Neural crest cell (in vitro differentiated cells): ENCODE measurements at regions not wholly inside any gene's neighbourhood (a gene's known extent, or its start where the extent isn't known, plus 50 kb on each side); places are given as distances from the start of the nearest gene placed in this dataset.

Experiments
- DNase-seq: peaks from one replicate; pipeline ENCODE4 v3.0.0; 2021; ENCODE audit warnings: low read depth, mixed read lengths, low spot score
- H3K27ac Mint-ChIP-seq: one replicate; pipeline ENCODE4 v1.8.0; 2021; ENCODE audit warnings: mild to moderate bottlenecking, mixed read lengths; ENCODE audit not compliant: unreplicated experiment
- H3K27me3 Mint-ChIP-seq: 2 replicates; pipeline ENCODE4 v1.8.0; 2021; ENCODE audit warnings: low read depth, mild to moderate bottlenecking, mixed read lengths
- H3K36me3 Mint-ChIP-seq: 2 replicates; pipeline ENCODE4 v1.8.0; 2021; ENCODE audit warnings: low read depth, mild to moderate bottlenecking, mixed read lengths
- H3K4me1 Mint-ChIP-seq: 2 replicates; pipeline ENCODE4 v1.8.0; 2021; ENCODE audit warnings: mixed read lengths
- H3K4me3 Mint-ChIP-seq: one replicate; pipeline ENCODE4 v1.8.0; 2021; ENCODE audit warnings: mild to moderate bottlenecking, mixed read lengths
- H3K9me3 Mint-ChIP-seq: 2 replicates; pipeline ENCODE4 v1.8.0; 2021; ENCODE audit warnings: mixed read lengths
- CTCF ChIP-seq: fragments of 200-600 bp; sonication (generic); conservative IDR thresholded peaks from 2 replicates; pipeline ENCODE4 v1.5.0; 2021; ENCODE audit warnings: antibody characterized with exemption, mild to moderate bottlenecking

GRCh38 chr7:119132436-119132835 lies 907.9 kb downstream of the ANKRD7 start:
- Mint-ChIP-seq H3K4me3 (no peak overlapping the region), H3K9me3 (no peaks in the 10 kb centered on the region), H3K36me3 (no peaks in the 10 kb centered on the region), H3K4me1 (no peaks in the 10 kb centered on the region), H3K27me3 (no peaks in the 10 kb centered on the region), H3K27ac (no peak overlapping the region)
- no peak for TF ChIP-seq CTCF
- no peak for DNase-seq

- DNase-seq = no peak
- Mint-ChIP-seq H3K4me3 (no peak overlapping the region), H3K27ac (no peak overlapping the region), H3K27me3 (no peaks in the 10 kb centered on the region), H3K4me1 (no peaks in the 10 kb centered on the region), H3K36me3 (peaks cover 10% of the 10 kb centered on the region), H3K9me3 (peaks cover 27% of the 10 kb centered on the region)
- no peak for TF ChIP-seq CTCF
These were observed 942.9 kb downstream of the ANKRD7 start for GRCh38 chr7:119167431-119167830.

GRCh38 chr7:119172043-119172442 lies 947.5 kb downstream of the ANKRD7 start:
- no peak overlapping the region for H3K4me3 Mint-ChIP-seq
- peaks cover 3% of the 10 kb centered on the region for H3K36me3 Mint-ChIP-seq

GRCh38 chr7:119175911-119176627 lies 951.6 kb downstream of the ANKRD7 start:
- TF ChIP-seq CTCF = peak; percentile 91
- no peak overlapping the region for H3K4me3 Mint-ChIP-seq
- no peaks in the 10 kb centered on the region for H3K36me3 Mint-ChIP-seq
- H3K27ac Mint-ChIP-seq = no peak overlapping the region
- H3K9me3 Mint-ChIP-seq = no peaks in the 10 kb centered on the region
- peak; percentile 67 for DNase-seq
- H3K4me1 Mint-ChIP-seq = peaks cover 19% of the 10 kb centered on the region
- no peaks in the 10 kb centered on the region for H3K27me3 Mint-ChIP-seq

More at GRCh38 chr7:119172043-119172442, 947.5 kb downstream of the ANKRD7 start:
- Mint-ChIP-seq H3K27ac (no peak overlapping the region), H3K9me3 (peaks cover 12% of the 10 kb centered on the region), H3K27me3 (no peaks in the 10 kb centered on the region), H3K4me1 (peaks cover 6% of the 10 kb centered on the region)
- DNase-seq = no peak
- TF ChIP-seq CTCF = no peak

- H3K4me1 Mint-ChIP-seq = peaks cover 19% of the 10 kb centered on the region
- no peaks in the 10 kb centered on the region for H3K27me3 Mint-ChIP-seq
- TF ChIP-seq CTCF = no peak
- H3K4me3 Mint-ChIP-seq = no peak overlapping the region
- H3K9me3 Mint-ChIP-seq = no peaks in the 10 kb centered on the region
- H3K36me3 Mint-ChIP-seq = no peaks in the 10 kb centered on the region
- H3K27ac Mint-ChIP-seq = no peak overlapping the region
- no peak for DNase-seq
These were observed 953.4 kb downstream of the ANKRD7 start for GRCh38 chr7:119177863-119178262.
